HuH-7.5 (cell line): ENCODE measurements at regions not wholly inside any gene's neighbourhood (a gene's known extent, or its start where the extent isn't known, plus 50 kb on each side); places are given as distances from the start of the nearest gene placed in this dataset.

Experiments
- DNase-seq: peaks from one replicate; pipeline ENCODE4 v3.0.0; 2011; ENCODE audit warnings: low spot score

DNA sequence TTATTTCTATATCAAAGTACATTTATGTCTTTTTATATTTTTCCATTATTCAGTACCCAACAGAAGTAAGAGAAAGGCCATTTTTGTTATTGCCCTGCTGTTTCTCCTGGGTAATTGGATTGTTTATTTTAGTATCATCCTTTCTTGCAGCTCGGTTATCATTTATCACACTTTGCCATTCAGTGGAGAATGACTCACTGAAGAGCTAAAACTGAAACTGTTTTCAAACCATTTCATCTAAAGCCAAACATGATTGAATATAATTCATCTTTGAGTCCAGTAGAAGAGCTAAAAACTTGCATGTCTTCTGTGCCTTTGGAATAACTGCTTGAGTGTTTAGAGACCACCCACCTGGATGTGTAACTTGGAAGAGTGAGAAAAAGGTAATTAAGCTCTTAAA lies 139.5 kb upstream of the PRDM9 start:
- DNase-seq, result no peak

- DNase-seq, result no peak
Measured at GRCh38 chr5:23353286-23353685, 154.1 kb upstream of the PRDM9 start.

- DNase-seq, result no peak
Measured at GRCh38 chr5:23352446-23352845, 155.0 kb upstream of the PRDM9 start.

DNA sequence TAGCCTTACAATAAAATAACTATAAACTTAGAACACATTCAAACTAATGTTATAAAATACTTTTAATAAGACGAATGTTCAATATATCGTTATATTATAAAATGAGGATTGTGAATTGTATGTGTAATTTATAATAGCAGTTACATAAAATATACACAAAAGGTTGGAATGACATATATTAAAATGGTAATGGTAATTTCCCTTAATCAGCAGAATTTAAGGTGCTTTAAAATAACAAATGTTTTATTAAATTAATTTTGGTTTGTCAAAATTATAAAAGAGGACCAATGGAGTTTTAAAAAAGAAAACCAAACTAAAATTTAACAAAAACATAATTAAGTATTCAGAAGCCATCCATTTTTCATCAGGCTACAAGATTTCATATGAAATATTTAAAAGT lies 164.3 kb upstream of the PRDM9 start:
- no peak for DNase-seq

DNA sequence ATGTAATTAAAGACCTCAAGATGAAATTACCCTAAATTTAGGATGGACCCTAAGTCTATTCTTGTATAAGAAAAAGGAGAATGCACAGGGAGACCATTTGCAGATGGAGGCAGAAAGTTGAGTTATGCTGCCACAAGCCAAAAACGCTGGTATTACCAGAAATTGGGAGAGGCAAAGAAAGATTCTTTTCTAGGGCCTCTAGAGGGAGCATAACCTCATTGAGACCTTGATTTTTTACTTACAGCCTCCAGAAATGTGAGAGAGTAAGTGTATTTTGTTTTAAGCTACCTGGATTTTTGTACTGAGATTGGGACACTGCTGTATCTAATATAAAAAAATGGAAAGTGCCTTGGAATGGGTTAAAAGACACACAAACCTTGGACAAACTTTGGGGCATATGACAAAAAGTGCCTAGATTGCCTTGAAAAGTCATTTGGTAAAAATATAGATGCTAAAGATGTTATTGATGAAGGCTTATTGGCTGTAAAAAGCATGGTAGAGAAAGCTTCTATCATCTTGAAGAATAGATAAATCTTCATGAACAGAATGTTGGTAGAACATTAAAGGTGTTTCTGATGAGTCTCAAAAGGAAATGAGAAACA lies 174.7 kb upstream of the PRDM9 start:
- DNase-seq, result peak; percentile 5

- DNase-seq, result no peak
Measured at GRCh38 chr5:23330726-23331125, 176.7 kb upstream of the PRDM9 start.

DNA sequence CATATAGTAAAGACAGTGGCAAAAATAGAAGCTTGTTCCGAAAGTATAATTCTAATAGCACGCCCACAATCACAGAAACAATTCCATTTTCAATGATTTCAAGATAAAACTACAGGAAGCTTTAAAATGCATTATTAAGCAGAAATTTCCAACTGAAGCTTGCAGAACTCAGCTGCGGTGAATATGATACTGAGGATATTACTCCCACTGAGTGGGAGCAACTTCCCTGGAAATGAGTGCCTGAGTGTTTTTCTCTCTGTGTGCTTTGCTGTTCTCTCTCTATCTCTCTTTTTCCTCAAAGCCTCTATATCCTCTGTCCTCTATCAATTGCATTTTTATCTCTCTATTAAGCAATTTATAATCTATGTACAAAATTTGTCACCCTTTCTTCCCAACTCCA lies 187.5 kb upstream of the PRDM9 start:
- DNase-seq, result no peak

GRCh38 chr5:23318960-23319359 lies 188.4 kb upstream of the PRDM9 start:
- DNase-seq, result no peak

- DNase-seq, result no peak
Measured at GRCh38 chr5:23318166-23318565, 189.2 kb upstream of the PRDM9 start.

GRCh38 chr5:23316060-23316591 lies 191.3 kb upstream of the PRDM9 start:
- no peak for DNase-seq

- DNase-seq, result no peak
Measured at GRCh38 chr5:23314827-23315226, 192.6 kb upstream of the PRDM9 start.

- DNase-seq, result no peak
Measured at GRCh38 chr5:23305055-23305454, 202.4 kb upstream of the PRDM9 start.

DNA sequence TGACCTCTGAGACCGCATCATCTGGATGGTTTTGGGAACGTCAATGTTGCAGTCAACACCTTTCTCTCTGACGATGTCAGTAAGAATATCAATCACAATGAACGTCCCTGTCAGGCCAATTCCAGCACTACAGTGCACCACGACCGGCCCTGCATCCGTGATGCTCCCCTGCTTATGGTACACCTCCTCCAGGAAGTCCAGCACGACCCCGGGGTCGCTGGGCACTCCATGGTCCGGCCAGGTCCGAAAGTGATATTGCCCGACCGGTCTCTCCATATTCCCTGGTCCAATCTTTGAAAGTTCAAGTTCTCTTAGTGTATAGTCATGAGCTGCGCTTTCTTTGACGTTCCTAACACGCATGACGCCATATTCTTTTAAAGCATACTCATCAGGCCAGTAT lies 203.6 kb upstream of the PRDM9 start:
- no peak for DNase-seq

- no peak for DNase-seq
Measured at GRCh38 chr5:23303435-23303834, 204.0 kb upstream of the PRDM9 start.

GRCh38 chr5:23302438-23302837 lies 205.0 kb upstream of the PRDM9 start:
- no peak for DNase-seq

- no peak for DNase-seq
Measured at GRCh38 chr5:23289162-23289561, 218.2 kb upstream of the PRDM9 start.

DNA sequence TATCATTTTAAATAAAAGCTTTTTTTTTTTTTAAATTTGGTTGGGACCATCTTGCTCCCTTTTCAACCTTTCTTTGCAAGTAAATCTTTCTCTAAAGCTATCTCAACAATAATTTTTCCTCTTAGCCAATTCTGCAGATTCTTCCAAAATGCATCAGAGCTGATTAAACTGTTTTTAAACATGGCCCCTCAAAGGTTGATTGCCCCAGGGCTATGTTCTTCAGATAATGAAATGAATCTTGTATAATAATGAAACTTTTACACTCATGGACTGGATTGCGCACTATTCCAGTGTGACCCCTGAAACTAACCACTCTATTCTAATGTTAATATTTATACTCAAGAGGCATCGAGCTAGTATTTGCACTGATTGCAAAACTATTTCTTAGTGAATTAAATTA lies 222.8 kb upstream of the PRDM9 start:
- DNase-seq, result no peak

DNA sequence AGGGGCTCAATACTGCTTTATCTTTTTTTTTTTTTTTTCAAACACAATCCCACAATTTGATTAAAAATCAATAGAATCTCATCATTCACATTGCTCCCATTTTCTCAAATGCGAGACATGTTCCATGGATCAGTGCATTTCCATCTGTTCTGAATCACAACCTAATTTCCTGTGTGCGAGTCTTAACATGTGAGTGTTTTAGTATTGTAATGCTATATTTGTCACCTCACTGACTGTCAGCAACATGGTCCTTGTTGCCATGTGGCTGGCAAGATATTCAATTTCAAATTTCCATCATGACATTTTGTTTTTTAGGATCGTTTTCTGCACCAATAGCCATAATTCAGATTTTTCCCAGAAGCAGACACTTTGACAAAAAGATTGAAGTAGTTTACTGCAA lies 233.2 kb upstream of the PRDM9 start:
- DNase-seq, result no peak

- no peak for DNase-seq
Measured at GRCh38 chr5:23269981-23270380, 237.4 kb upstream of the PRDM9 start.

GRCh38 chr5:23268136-23268535 lies 239.3 kb upstream of the PRDM9 start:
- DNase-seq, result no peak

DNA sequence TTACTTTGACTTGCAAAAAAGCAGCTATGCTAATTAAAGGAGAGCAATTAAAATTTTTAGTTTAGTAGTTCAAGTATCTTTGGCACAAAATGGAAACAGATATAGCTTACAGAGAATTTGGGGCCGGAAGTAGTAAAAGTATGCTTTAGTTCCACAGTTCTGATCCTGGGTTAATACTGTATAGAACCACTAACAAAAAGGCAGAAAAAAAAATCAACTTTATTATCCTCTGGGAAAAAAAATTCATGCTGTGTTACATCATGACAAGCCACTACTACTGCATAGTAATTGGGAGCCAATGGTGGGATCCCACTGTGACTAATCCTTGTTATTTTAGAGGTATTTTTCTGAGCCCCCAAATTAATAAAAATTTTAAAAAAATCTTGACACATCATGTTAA lies 246.8 kb upstream of the PRDM9 start:
- no peak for DNase-seq

GRCh38 chr5:23257656-23258055 lies 249.8 kb upstream of the PRDM9 start:
- no peak for DNase-seq

DNA sequence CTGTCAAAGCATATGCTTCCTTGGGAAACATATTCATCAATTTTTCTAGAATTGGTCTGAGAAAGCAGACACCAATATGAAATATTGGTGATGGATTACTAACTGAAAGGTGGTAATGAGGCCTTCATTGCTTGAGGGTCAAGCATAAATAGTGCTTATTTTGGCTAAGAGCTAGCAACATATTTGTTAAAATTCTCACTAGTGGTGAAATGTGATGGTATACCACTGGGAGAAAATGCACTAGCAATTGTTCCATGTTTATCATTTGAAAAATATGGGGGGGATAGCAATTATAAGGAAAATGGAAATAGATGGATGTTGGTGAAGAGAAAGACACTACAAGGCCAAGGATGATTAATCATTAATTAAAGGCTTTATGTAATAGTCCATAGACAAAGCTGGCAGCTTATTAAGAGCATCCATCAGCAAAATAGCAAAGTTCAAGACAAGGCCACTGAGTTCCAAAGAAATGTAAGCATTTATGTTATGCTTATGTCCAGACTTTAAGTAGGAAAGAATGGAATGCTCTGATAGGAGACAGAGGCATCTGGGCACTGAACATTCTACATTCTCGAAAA lies 253.7 kb upstream of the PRDM9 start:
- no peak for DNase-seq

- DNase-seq, result no peak
Measured at GRCh38 chr5:23242891-23243290, 264.5 kb upstream of the PRDM9 start.
